ENCODE measurements at regions not wholly inside any gene's neighbourhood (a gene's known extent, or its start where the extent isn't known, plus 50 kb on each side); places are given as distances from the start of the nearest gene placed in this dataset.

- TF ChIP-seq SP1 (IDR thresholded peaks at IDR 0.05) = no peak
- no peak for TF ChIP-seq CTCF (IDR thresholded peaks at IDR 0.05; ENCODE audit: low read depth, low read length, missing input control)
- TF ChIP-seq REST (IDR thresholded peaks at IDR 0.05) = no peak
- TF ChIP-seq JUND (IDR thresholded peaks at IDR 0.05) = no peak
- TF ChIP-seq MAX (IDR thresholded peaks at IDR 0.05) = no peak
- TF ChIP-seq TAF1 (conservative IDR thresholded peaks at IDR 0.05) = no peak
- no peak for TF ChIP-seq HNF4G (IDR thresholded peaks at IDR 0.05)
- no peak for TF ChIP-seq ZBTB33 (IDR thresholded peaks at IDR 0.05)
- no peak for TF ChIP-seq ATF3 (IDR thresholded peaks at IDR 0.05)
- no peak for TF ChIP-seq NR2F2 (IDR thresholded peaks at IDR 0.05)
- no peak for TF ChIP-seq RAD21 (IDR thresholded peaks at IDR 0.05)
- TF ChIP-seq FOXA1 (IDR thresholded peaks at IDR 0.05) = no peak
- TF ChIP-seq YY1 (IDR thresholded peaks at IDR 0.05) = no peak
These were observed 433.8 kb upstream of the DCN start for GRCh38 chr12:91616416-91616815.

Measured in liver (tissue), 3 donors.